Cardiac muscle cell (in vitro differentiated cells and primary cell): ENCODE measurements at regions not wholly inside any gene's neighbourhood (a gene's known extent, or its start where the extent isn't known, plus 50 kb on each side); places are given as distances from the start of the nearest gene placed in this dataset.

ENCODE experiments used
- DNase-seq, 2 donors: peaks; one replicate each; pipeline versions ENCODE4 v3.0.0 to v3.0.0-alpha.2; 2010 to 2017; ENCODE audit warnings: low read depth in 1 of 2, low spot score in 1 of 2
- H3K27ac ChIP-seq: fragments of 200-600 bp; sonication (generic); 2 replicates; pipeline ENCODE4 v1.5.1; 2016
- H3K27me3 ChIP-seq: fragments of 200-600 bp; sonication (generic); 2 replicates; pipeline ENCODE4 v1.6.0; 2016; ENCODE audit warnings: control low read depth
- H3K36me3 ChIP-seq: fragments of 200-600 bp; sonication (generic); 2 replicates; pipeline ENCODE4 v1.5.1; 2016; ENCODE audit warnings: control low read depth
- H3K4me1 ChIP-seq: fragments of 200-600 bp; sonication (generic); 2 replicates; pipeline ENCODE4 v1.8.1; 2017; ENCODE audit warnings: low read depth, mild to moderate bottlenecking, mixed run types
- H3K4me3 ChIP-seq: fragments of 200-600 bp; sonication (generic); 2 replicates; pipeline ENCODE4 v1.5.1; 2016; ENCODE audit warnings: mild to moderate bottlenecking
- H3K9me3 ChIP-seq: fragments of 200-600 bp; sonication (generic); 2 replicates; pipeline ENCODE4 v1.5.1; 2017; ENCODE audit warnings: low read depth, mild to moderate bottlenecking, control low read depth
- TF ChIP-seq, protein P1 (sequence below): IDR thresholded peaks from 2 replicates; pipeline ENCODE4 v1.5.1; 2012; ENCODE audit warnings: low read depth, mild to moderate bottlenecking, low read length

DNA sequence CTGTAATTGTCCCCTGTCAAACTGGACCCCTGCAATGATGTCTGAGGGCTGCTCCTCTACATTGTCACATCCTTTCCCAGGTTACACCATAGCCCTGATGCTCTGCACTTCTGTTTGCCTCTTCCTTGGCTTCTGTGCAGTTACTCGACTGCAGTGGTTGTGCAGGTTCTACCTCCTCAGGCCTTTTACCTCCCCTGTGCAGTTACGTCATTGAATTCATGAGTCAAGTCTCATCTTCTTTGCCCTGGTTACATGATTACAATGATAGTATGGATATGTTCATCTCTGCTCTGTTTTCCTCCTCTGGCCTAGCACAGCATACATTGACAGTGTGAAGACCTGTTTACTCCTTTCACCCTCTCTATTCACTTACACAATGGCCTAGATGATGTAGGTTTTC is 83.2 kb downstream of the FAM47B start:
- no peak overlapping the region for H3K27ac ChIP-seq
- H3K4me3 ChIP-seq: no peak overlapping the region
- no peaks in the 10 kb centered on the region for H3K27me3 ChIP-seq
- DNase-seq: no peak
- H3K9me3 ChIP-seq: no peaks in the 10 kb centered on the region
- no peaks in the 10 kb centered on the region for H3K36me3 ChIP-seq
- TF ChIP-seq, protein P1, sequence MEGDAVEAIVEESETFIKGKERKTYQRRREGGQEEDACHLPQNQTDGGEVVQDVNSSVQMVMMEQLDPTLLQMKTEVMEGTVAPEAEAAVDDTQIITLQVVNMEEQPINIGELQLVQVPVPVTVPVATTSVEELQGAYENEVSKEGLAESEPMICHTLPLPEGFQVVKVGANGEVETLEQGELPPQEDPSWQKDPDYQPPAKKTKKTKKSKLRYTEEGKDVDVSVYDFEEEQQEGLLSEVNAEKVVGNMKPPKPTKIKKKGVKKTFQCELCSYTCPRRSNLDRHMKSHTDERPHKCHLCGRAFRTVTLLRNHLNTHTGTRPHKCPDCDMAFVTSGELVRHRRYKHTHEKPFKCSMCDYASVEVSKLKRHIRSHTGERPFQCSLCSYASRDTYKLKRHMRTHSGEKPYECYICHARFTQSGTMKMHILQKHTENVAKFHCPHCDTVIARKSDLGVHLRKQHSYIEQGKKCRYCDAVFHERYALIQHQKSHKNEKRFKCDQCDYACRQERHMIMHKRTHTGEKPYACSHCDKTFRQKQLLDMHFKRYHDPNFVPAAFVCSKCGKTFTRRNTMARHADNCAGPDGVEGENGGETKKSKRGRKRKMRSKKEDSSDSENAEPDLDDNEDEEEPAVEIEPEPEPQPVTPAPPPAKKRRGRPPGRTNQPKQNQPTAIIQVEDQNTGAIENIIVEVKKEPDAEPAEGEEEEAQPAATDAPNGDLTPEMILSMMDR: no peak
- no peaks in the 10 kb centered on the region for H3K4me1 ChIP-seq

DNA sequence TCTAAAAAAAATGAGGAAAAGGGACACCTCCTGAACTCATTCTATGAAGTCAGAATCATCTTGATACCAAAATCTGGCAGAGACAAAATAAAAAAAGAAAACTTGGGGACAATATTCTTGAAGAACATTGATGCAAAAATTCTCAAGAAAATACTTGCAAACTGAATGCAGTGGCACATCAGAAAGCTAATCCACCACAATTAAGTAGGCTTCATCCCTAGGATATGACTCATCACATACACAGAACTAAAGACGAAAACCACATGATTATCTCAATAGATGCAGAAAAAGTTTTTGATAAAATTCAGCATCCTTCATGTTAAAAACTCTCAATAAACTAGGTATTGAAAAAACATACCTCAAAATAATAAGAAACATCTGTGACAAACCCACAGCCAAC is 98.3 kb downstream of the FAM47B start:
- H3K27ac ChIP-seq: no peak overlapping the region
- no peaks in the 10 kb centered on the region for H3K4me1 ChIP-seq
- no peak overlapping the region for H3K4me3 ChIP-seq
- no peaks in the 10 kb centered on the region for H3K9me3 ChIP-seq
- no peaks in the 10 kb centered on the region for H3K27me3 ChIP-seq
- DNase-seq: no peak
- H3K36me3 ChIP-seq: no peaks in the 10 kb centered on the region
- TF ChIP-seq, protein P1: no peak

DNA sequence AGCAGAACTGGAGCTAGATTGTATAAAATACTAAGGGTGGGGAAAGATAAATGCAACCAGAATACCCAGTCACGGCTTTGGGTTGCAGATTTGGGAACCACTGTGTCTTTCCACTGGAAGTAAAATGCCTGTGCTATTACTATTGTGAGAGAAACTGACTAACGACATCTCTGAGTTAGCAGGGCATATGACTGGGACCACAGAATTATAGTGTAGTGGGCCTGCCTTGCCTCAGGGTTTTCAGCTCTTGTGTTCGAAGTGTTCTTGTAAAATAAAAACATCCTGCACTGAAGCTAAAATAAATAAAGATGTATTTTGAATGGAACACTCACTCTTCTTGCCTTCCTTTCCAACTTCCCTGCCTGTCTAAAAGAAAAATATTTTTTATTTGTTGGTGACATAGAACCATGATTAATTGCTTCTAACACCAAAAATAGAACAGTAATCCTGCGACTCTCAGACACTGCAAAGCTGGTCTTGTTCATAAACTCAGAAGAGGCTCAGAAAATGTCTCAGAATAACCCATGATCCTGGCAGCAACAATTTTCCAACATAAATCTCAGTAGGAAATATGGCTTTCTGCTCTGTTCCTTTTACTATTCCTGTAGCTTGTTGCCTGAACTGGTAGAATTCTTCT is 104.2 kb downstream of the FAM47B start:
- TF ChIP-seq, protein P1: no peak
- Histone ChIP-seq H3K4me3 (no peak overlapping the region), H3K9me3 (no peaks in the 10 kb centered on the region), H3K27ac (peak overlapping the region; percentile 74), H3K36me3 (no peaks in the 10 kb centered on the region), H3K4me1 (peaks cover 12% of the 10 kb centered on the region), H3K27me3 (no peaks in the 10 kb centered on the region)
- DNase-seq: no peak

DNA sequence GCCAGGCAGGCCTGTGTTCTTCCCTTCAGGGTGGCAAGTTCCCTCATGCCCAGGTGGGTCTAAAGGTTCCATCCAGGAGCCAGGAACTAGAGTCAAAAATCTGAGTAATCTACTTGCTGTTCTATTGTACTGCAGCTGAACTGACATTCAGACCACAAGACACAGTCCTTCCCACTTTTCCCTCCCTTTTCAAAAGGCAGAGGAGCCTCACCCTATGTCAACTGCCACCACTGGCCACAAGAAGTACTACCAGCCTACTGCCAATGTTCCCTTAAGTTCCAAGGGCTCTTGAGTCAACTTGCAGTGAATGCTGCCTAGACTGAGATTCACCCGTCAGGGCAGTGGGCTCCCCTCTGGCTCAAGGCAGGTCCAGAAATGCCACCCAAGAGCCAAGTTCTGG is 133.5 kb downstream of the FAM47B start:
- Histone ChIP-seq H3K27me3 (no peaks in the 10 kb centered on the region), H3K27ac (no peak overlapping the region), H3K4me3 (no peak overlapping the region), H3K9me3 (no peaks in the 10 kb centered on the region), H3K36me3 (no peaks in the 10 kb centered on the region), H3K4me1 (no peaks in the 10 kb centered on the region)
- TF ChIP-seq, protein P1: no peak
- DNase-seq: no peak

DNA sequence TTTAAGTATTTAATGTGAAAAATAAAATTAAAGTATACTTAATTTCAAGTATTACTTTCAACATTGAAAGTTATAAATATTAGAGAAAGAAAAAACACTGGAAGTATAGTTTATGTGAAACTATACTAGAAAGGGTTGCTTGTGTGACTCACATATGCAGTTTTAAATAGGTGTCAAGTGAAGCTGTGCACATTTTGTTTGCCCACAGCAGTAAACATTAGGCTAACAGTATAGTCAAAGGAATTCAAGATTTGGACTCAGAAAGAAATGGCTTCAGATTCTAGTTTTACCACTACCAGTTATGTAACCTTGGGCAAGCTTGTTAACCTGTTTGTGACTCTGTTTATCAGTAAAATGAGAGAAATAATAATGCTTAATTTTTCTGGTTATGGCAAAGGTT is 148.2 kb downstream of the FAM47B start:
- Histone ChIP-seq H3K27ac (no peak overlapping the region), H3K4me3 (no peak overlapping the region), H3K27me3 (no peaks in the 10 kb centered on the region), H3K4me1 (no peaks in the 10 kb centered on the region), H3K9me3 (no peaks in the 10 kb centered on the region), H3K36me3 (no peaks in the 10 kb centered on the region)
- TF ChIP-seq, protein P1: no peak
- DNase-seq: no peak

DNA sequence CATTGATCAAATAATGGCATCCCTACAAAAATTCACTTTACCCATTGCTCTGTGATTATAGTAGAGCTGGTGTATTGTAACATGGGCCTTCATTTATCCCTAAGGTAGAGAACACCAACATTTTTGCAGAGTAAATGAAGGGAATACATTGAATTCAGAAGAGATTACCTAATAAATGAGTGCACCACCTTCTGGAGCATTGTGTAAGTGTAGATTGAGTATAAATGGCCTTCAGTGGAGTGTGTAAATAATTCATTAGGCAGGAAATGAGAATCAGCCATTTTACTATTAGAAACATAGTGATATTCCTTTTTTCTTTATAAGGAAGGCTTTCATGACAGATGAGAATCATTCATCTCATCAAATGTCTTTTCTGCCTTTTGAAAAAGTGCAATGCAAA is 155.8 kb downstream of the FAM47B start:
- H3K9me3 ChIP-seq: no peaks in the 10 kb centered on the region
- H3K4me3 ChIP-seq: no peak overlapping the region
- H3K4me1 ChIP-seq: no peaks in the 10 kb centered on the region
- TF ChIP-seq, protein P1: no peak
- no peaks in the 10 kb centered on the region for H3K27me3 ChIP-seq
- H3K36me3 ChIP-seq: no peaks in the 10 kb centered on the region
- peak in 1 of 2 donors; percentile 19 for DNase-seq
- H3K27ac ChIP-seq: no peak overlapping the region
